WTC11 (cell line): ENCODE measurements at regions not wholly inside any gene's neighbourhood (a gene's known extent, or its start where the extent isn't known, plus 50 kb on each side); places are given as distances from the start of the nearest gene placed in this dataset.
A peak's percentile ranks its signal among the peaks of the same experiment; 100 is the strongest.

Experiments used
- ATAC-seq: fragments of 200-7000 bp; cut with Tn5 transposase; 2 replicates; pipeline ENCODE4 v1.10.0; 2021; ENCODE audit warnings: mild to moderate bottlenecking, moderate library complexity
- CTCF ChIA-PET: fragments of 300-600 bp; sonication (Branson Sonifier 250); formaldehyde crosslinking; loops from one replicate; lab custom pipeline; 2021; ENCODE audit warnings: antibody characterized with exemption; lab: Charles Lee
- POLR2A ChIA-PET: fragments of 350-600 bp; sonication (Branson Sonifier 250); formaldehyde crosslinking; loops from one replicate; lab custom pipeline; 2021; ENCODE audit warnings: antibody characterized with exemption; lab: Charles Lee
- DNase-seq: peaks from one replicate; pipeline ENCODE4 v3.0.0; 2021; ENCODE audit warnings: low spot score
- H3K27ac Mint-ChIP-seq: 2 replicates; pipeline ENCODE4 v1.8.0; 2021; ENCODE audit warnings: mixed read lengths
- H3K27me3 Mint-ChIP-seq: 2 replicates; pipeline ENCODE4 v1.8.0; 2021; ENCODE audit warnings: low read depth, mild to moderate bottlenecking, moderate library complexity, mixed read lengths
- H3K36me3 Mint-ChIP-seq: 2 replicates; pipeline ENCODE4 v1.8.0; 2021; ENCODE audit warnings: mixed read lengths
- H3K4me1 Mint-ChIP-seq: 2 replicates; pipeline ENCODE4 v1.8.0; 2022; ENCODE audit warnings: mixed read lengths
- H3K4me3 Mint-ChIP-seq: 2 replicates; pipeline ENCODE4 v1.8.0; 2021; ENCODE audit warnings: mild to moderate bottlenecking, moderate library complexity, mixed read lengths
- H3K9me3 Mint-ChIP-seq: 2 replicates; pipeline ENCODE4 v1.8.0; 2021; ENCODE audit warnings: mixed read lengths
- ATF1 ChIP-seq: sonication (generic); formaldehyde crosslinking; IDR thresholded peaks from 2 replicates; pipeline ENCODE4 v1.8.1; 2023; ENCODE audit warnings: mild to moderate bottlenecking, moderate library complexity, missing genetic modification reagents
- ATF2 ChIP-seq: sonication (generic); formaldehyde crosslinking; IDR thresholded peaks from 2 replicates; pipeline ENCODE4 v1.8.1; 2022; ENCODE audit warnings: low read depth, missing genetic modification reagents, borderline replicate concordance
- CBFB ChIP-seq: sonication (generic); formaldehyde crosslinking; IDR thresholded peaks from 2 replicates; pipeline ENCODE4 v1.8.1; 2022; ENCODE audit warnings: mild to moderate bottlenecking, low read depth, missing genetic modification reagents
- CTCF ChIP-seq: fragments of 200-600 bp; IDR thresholded peaks from 2 replicates; pipeline ENCODE4 v1.8.0; 2022; ENCODE audit warnings: antibody characterized with exemption
- FOXJ3 ChIP-seq: sonication (generic); formaldehyde crosslinking; IDR thresholded peaks from 2 replicates; pipeline ENCODE4 v1.9.0; 2021; ENCODE audit warnings: missing genetic modification reagents, mild to moderate bottlenecking, borderline replicate concordance
- FOXP1 ChIP-seq: sonication (generic); formaldehyde crosslinking; IDR thresholded peaks from 2 replicates; pipeline ENCODE4 v1.8.0; 2022; ENCODE audit warnings: missing genetic modification reagents, mild to moderate bottlenecking, moderate library complexity, borderline replicate concordance
- JAZF1 ChIP-seq: fragments of 250-450 bp; sonication (Bioruptor Pico); IDR thresholded peaks from 2 replicates; pipeline ENCODE4 v1.9.0; 2021; ENCODE audit warnings: moderate library complexity, mild to moderate bottlenecking, inconsistent platforms
- MXD4 ChIP-seq: fragments of 250-450 bp; sonication (Bioruptor Pico); IDR thresholded peaks from 2 replicates; pipeline ENCODE4 v1.8.0; 2021; ENCODE audit warnings: mild to moderate bottlenecking, moderate library complexity, borderline replicate concordance
- MYBL2 ChIP-seq: sonication (generic); formaldehyde crosslinking; IDR thresholded peaks from 2 replicates; pipeline ENCODE4 v1.8.1; 2023; ENCODE audit warnings: mild to moderate bottlenecking, moderate library complexity, missing genetic modification reagents
- NFATC4 ChIP-seq: fragments of 250-450 bp; sonication (Bioruptor Pico); IDR thresholded peaks from 2 replicates; pipeline ENCODE4 v1.9.0; 2021; ENCODE audit warnings: mild to moderate bottlenecking
- NR1H2 ChIP-seq: sonication (generic); formaldehyde crosslinking; IDR thresholded peaks from 2 replicates; pipeline ENCODE4 v1.9.0; 2021; ENCODE audit warnings: mild to moderate bottlenecking, moderate library complexity, missing genetic modification reagents
- OVOL2 ChIP-seq: fragments of 250-450 bp; sonication (Bioruptor Pico); IDR thresholded peaks from 2 replicates; pipeline ENCODE4 v1.9.0; 2021; ENCODE audit warnings: mild to moderate bottlenecking, borderline replicate concordance
- TEAD1 ChIP-seq: sonication (generic); formaldehyde crosslinking; IDR thresholded peaks from 2 replicates; pipeline ENCODE4 v1.8.0; 2022; ENCODE audit warnings: mild to moderate bottlenecking, missing genetic modification reagents
- USF1 ChIP-seq: sonication (generic); formaldehyde crosslinking; IDR thresholded peaks from 2 replicates; pipeline ENCODE4 v1.8.0; 2022; ENCODE audit warnings: mild to moderate bottlenecking, missing genetic modification reagents
- ZBTB21 ChIP-seq: sonication (generic); formaldehyde crosslinking; IDR thresholded peaks from 2 replicates; pipeline ENCODE4 v1.8.1; 2023; ENCODE audit warnings: mild to moderate bottlenecking, missing genetic modification reagents, borderline replicate concordance
- ZBTB43 ChIP-seq: sonication (generic); formaldehyde crosslinking; IDR thresholded peaks from 2 replicates; pipeline ENCODE4 v1.8.1; 2023; ENCODE audit warnings: mild to moderate bottlenecking, missing genetic modification reagents
- ZNF281 ChIP-seq: sonication (generic); formaldehyde crosslinking; IDR thresholded peaks from 2 replicates; pipeline ENCODE4 v1.8.0; 2023; ENCODE audit warnings: mild to moderate bottlenecking, missing genetic modification reagents
- ZNF317 ChIP-seq: sonication (generic); formaldehyde crosslinking; IDR thresholded peaks from 2 replicates; pipeline ENCODE4 v1.8.1; 2023; ENCODE audit warnings: low read depth, mild to moderate bottlenecking, moderate library complexity, missing genetic modification reagents, borderline replicate concordance
- ZNF416 ChIP-seq: fragments of 250-450 bp; sonication (Bioruptor Pico); IDR thresholded peaks from 2 replicates; pipeline ENCODE4 v1.9.0; 2021; ENCODE audit warnings: mild to moderate bottlenecking, inconsistent platforms
- ZNF425 ChIP-seq: fragments of 250-450 bp; sonication (Bioruptor Pico); conservative IDR thresholded peaks from 2 replicates; pipeline ENCODE4 v1.9.0; 2021; ENCODE audit warnings: mild to moderate bottlenecking
- ZNF671 ChIP-seq: fragments of 250-450 bp; sonication (Bioruptor Pico); IDR thresholded peaks from 2 replicates; pipeline ENCODE4 v1.8.0; 2021; ENCODE audit warnings: mild to moderate bottlenecking
- TF ChIP-seq, protein P1 (sequence below): fragments of 250-450 bp; sonication (Bioruptor Pico); IDR thresholded peaks from 2 replicates; pipeline ENCODE4 v1.9.0; 2021; ENCODE audit warnings: mild to moderate bottlenecking
- TF ChIP-seq, protein P2 (sequence below): fragments of 250-450 bp; sonication (Bioruptor Pico); IDR thresholded peaks from 2 replicates; pipeline ENCODE4 v1.8.0; 2021; ENCODE audit warnings: mild to moderate bottlenecking

- Mint-ChIP-seq H3K4me1 (peaks cover 27% of the 10 kb centered on the region), H3K27ac (no peak overlapping the region), H3K9me3 (peaks cover 30% of the 10 kb centered on the region)
- POLR2A ChIA-PET: no interaction called here
- TF ChIP-seq ZNF416 (no peak), OVOL2 (no peak), NFATC4 (CRISPR knock-in tag) (no peak), CBFB (CRISPR knock-in tag) (no peak), ZNF425 (CRISPR knock-in tag) (no peak), ZNF317 (CRISPR knock-in tag) (no peak), FOXJ3 (CRISPR knock-in tag) (no peak), ZBTB21 (no peak), NR1H2 (no peak), ZNF281 (CRISPR knock-in tag) (no peak), CTCF (no peak)
- TF ChIP-seq, protein P1, sequence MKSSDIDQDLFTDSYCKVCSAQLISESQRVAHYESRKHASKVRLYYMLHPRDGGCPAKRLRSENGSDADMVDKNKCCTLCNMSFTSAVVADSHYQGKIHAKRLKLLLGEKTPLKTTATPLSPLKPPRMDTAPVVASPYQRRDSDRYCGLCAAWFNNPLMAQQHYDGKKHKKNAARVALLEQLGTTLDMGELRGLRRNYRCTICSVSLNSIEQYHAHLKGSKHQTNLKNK (CRISPR knock-in tag): no peak
- TF ChIP-seq, all 79 proteins: peak for 0
- peaks cover 4% of the 10 kb centered on the region; the same call in 1 of the 2 replicates for H3K36me3 Mint-ChIP-seq
- CTCF ChIA-PET: interaction anchor here (3.2 kb wide), 1 partner anchor 13 kb away, joined by 18 read pairs; no protein-coding TSS in a partner anchor
- ATAC-seq (peak; percentile 74), DNase-seq (no peak)
- no peak overlapping the region for H3K4me3 Mint-ChIP-seq
- H3K27me3 Mint-ChIP-seq: peaks cover 54% of the 10 kb centered on the region
Observed at GRCh38 chr18:5036523-5036922, 160.5 kb downstream of the AKAIN1 start.

DNA sequence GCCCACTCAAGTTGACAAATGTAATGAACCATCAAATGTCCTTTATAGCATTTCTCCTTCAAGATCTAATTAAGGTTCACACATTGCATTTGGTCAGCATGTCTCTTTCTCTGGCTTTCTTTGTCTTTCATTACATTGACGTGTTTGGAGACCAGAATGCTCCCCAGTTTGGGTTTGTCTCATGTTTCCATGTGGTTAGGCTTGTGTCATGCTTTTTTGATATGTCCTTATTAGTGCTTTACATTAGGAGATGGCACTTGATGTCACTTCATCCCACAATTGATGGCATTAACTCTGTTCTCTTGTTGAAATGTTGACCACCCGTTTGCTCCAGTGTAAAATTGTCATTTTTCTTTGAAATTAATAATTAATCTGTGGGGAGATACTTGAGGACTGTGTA is 165.8 kb downstream of the AKAIN1 start:
- Mint-ChIP-seq H3K9me3 (peaks cover 34% of the 10 kb centered on the region), H3K4me3 (no peak overlapping the region), H3K27me3 (peaks cover 5% of the 10 kb centered on the region), H3K27ac (no peak overlapping the region), H3K36me3 (peaks cover 6% of the 10 kb centered on the region), H3K4me1 (no peaks in the 10 kb centered on the region)
- DNase-seq (no peak), ATAC-seq (no peak)
- POLR2A ChIA-PET: no interaction called here
- CTCF ChIA-PET: no interaction called here
- TF ChIP-seq ATF1 (CRISPR knock-in tag) (no peak), MYBL2 (CRISPR knock-in tag) (no peak), ZNF671 (CRISPR knock-in tag) (no peak), USF1 (no peak), FOXP1 (CRISPR knock-in tag) (no peak), OVOL2 (no peak), ZBTB43 (CRISPR knock-in tag) (no peak), JAZF1 (CRISPR knock-in tag) (no peak), TEAD1 (CRISPR knock-in tag) (no peak), ATF2 (CRISPR knock-in tag) (no peak), MXD4 (CRISPR knock-in tag) (no peak)
- TF ChIP-seq, protein P2, sequence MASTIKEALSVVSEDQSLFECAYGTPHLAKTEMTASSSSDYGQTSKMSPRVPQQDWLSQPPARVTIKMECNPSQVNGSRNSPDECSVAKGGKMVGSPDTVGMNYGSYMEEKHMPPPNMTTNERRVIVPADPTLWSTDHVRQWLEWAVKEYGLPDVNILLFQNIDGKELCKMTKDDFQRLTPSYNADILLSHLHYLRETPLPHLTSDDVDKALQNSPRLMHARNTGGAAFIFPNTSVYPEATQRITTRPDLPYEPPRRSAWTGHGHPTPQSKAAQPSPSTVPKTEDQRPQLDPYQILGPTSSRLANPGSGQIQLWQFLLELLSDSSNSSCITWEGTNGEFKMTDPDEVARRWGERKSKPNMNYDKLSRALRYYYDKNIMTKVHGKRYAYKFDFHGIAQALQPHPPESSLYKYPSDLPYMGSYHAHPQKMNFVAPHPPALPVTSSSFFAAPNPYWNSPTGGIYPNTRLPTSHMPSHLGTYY: no peak
